ENCODE measurements at regions not wholly inside any gene's neighbourhood (a gene's known extent, or its start where the extent isn't known, plus 50 kb on each side); places are given as distances from the start of the nearest gene placed in this dataset.

DNA sequence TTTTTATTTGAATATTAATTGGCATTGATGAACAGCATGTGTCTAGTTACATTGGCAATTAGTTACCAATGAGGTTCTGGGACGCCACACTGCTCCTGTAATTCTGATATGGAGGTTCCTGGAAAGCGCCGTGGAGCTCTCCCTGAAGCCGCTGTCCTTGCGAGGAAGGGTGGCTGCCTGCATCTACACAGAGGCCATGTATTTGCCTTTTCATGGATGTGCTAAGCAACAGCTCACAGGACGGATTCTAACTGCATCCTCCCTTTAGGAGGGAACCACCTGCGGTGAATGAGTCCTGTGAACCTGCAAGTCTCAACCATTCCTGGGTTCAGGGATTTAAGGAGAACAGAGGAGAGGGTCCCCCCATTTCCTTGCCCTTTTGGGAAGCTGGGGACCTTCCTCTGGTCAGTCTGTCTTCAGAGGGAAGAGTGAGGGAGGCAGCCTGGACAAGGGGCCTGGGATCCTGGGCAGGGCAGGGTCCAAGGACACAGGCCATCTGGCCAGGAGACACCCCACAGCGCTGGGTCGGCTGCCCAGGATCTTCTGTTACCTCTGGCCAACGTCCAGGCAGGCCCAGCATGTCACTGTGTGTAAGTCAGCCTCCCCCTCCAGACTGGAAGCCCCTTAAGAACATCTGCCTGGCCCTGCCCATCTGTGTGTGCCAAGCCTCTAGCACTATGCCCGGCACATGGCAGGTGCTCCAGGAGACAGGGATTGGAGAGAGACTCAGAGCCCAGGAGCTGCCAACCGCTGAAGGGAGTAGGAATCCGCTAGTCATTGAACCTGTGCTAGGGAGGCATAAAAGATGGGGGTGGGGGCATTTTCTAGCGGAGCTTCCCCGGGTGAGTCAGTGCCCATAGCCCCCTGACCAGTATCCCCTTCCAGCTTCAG is 314.1 kb upstream of the TNRC6C start (continued):
- no peak for TF ChIP-seq KDM4A (IDR thresholded peaks at IDR 0.05; ENCODE audit: low read depth, low read length, severe bottlenecking)
- TF ChIP-seq CTBP2 (IDR thresholded peaks at IDR 0.05; ENCODE audit: borderline replicate concordance, insufficient read depth, insufficient read length, low read length) = no peak
- no peak for TF ChIP-seq GABPA (IDR thresholded peaks at IDR 0.05; ENCODE audit: borderline replicate concordance, insufficient read depth, low read length)
- TF ChIP-seq EP300 (IDR thresholded peaks at IDR 0.05; ENCODE audit: borderline replicate concordance in 1 of 2, low read depth in 2 of 2, low read length in 2 of 2) = no peak
- TF ChIP-seq NRF1 (IDR thresholded peaks at IDR 0.05; ENCODE audit: low read depth, low read length) = no peak
- no peak for TF ChIP-seq POLR2A (IDR thresholded peaks at IDR 0.05; ENCODE audit: control extremely low read depth in 1 of 2, low read depth in 2 of 2, low read length in 2 of 2)
- TF ChIP-seq CBX5 (IDR thresholded peaks at IDR 0.05; ENCODE audit: low read depth, low read length) = no peak
- TF ChIP-seq SRF (IDR thresholded peaks at IDR 0.05; ENCODE audit: low read depth, low read length) = no peak
- TF ChIP-seq RXRA (IDR thresholded peaks at IDR 0.05; ENCODE audit: insufficient read depth, low read depth, low read length) = no peak
- no peak for TF ChIP-seq ASH2L (IDR thresholded peaks at IDR 0.05; ENCODE audit: low read length)
- no peak for TF ChIP-seq POU5F1 (IDR thresholded peaks at IDR 0.05; ENCODE audit: low read depth, low read length)
- TF ChIP-seq SIN3A (conservative IDR thresholded peaks at IDR 0.05 in 1 of 2, IDR thresholded peaks at IDR 0.05 in 1 of 2; ENCODE audit: low read depth in 1 of 2, low read length in 2 of 2) = no peak
